GM12878 (cell line): ENCODE measurements at regions not wholly inside any gene's neighbourhood (a gene's known extent, or its start where the extent isn't known, plus 50 kb on each side); places are given as distances from the start of the nearest gene placed in this dataset.

ENCODE experiments used
- ATAC-seq: fragments of 200-7000 bp; cut with Tn5 transposase; 3 replicates; pipeline ENCODE4 v1.9.1; 2020; ENCODE audit warnings: mild to moderate bottlenecking, moderate library complexity
- BruUV-seq: library from RNA; stranded (reverse); fragments of 400-500 nt; replicated peaks from 2 replicates; lab custom pipeline; 2021; lab: Mats Ljungman, UMichigan
- CTCF ChIA-PET: fragments of 300-600 bp; sonication (Branson Sonifier 250); formaldehyde crosslinking; extraction: SDS; loops from one replicate; lab custom pipeline; 2021; ENCODE audit warnings: inconsistent platforms; lab: Yijun Ruan, JAX
- POLR2A ChIA-PET: fragments of 350-600 bp; formaldehyde crosslinking; extraction: SDS; loops from one replicate; lab custom pipeline; 2021; ENCODE audit warnings: inconsistent platforms; lab: Charles Lee
- RAD21 ChIA-PET: fragments of 300-600 bp; sonication (Branson Sonifier 250); formaldehyde crosslinking; loops from one replicate; lab custom pipeline; 2023; ENCODE audit warnings: antibody characterized with exemption; ENCODE audit not compliant: unreplicated experiment; lab: Charles Lee
- SMC1A ChIA-PET: fragments of 300-600 bp; sonication (Branson Sonifier 250); formaldehyde crosslinking; loops from one replicate; lab custom pipeline; 2023; ENCODE audit not compliant: unreplicated experiment, uncharacterized antibody; lab: Charles Lee
- DNase-seq: peaks from one replicate; pipeline ENCODE4 v3.0.0-alpha.2; 2011; ENCODE audit warnings: low read depth, low spot score
- FAIRE-seq: peaks from 3 replicates; lab custom pipeline; 2011; peaks lifted over from hg19 to GRCh38; lab: Jason Lieb, UNC
- H2AFZ ChIP-seq: 2 replicates; pipeline ENCODE4 v1.6.0; 2011; ENCODE audit warnings: low read depth, low read length, control low read depth; ENCODE audit not compliant: control insufficient read depth
- H3K27ac ChIP-seq: 2 replicates; pipeline ENCODE4 v1.5.1; 2011; ENCODE audit warnings: control low read depth; ENCODE audit not compliant: control insufficient read depth, insufficient read depth
- H3K27me3 ChIP-seq, 2 experiments: replicated peaks in 1 of 2; 2 replicates each; pipeline versions ENCODE4 v1.6.0 to v1.6.1; 2011; ENCODE audit warnings: low read length in 1 of 2; ENCODE audit not compliant: control insufficient read depth in 2 of 2, insufficient read depth in 2 of 2
- H3K36me3 ChIP-seq, 2 experiments: 2 replicates each; pipeline ENCODE4 v1.5.1; 2011; ENCODE audit warnings: low read length in 1 of 2; ENCODE audit not compliant: control insufficient read depth in 2 of 2, insufficient read depth in 2 of 2
- H3K4me1 ChIP-seq: 2 replicates; pipeline ENCODE4 v1.6.1; 2011; ENCODE audit warnings: mild to moderate bottlenecking, low read length, moderate library complexity, mixed read lengths; ENCODE audit not compliant: control insufficient read depth, insufficient read depth
- H3K4me2 ChIP-seq: 2 replicates; pipeline ENCODE4 v1.6.0; 2011; ENCODE audit warnings: control low read depth; ENCODE audit not compliant: control insufficient read depth, insufficient read depth
- H3K4me3 ChIP-seq: fragments of 200-600 bp; sonication (generic); 2 replicates; pipeline ENCODE4 v1.5.1; 2016
- H3K79me2 ChIP-seq: 2 replicates; pipeline ENCODE4 v1.6.0; 2011; ENCODE audit warnings: low read length; ENCODE audit not compliant: control insufficient read depth, insufficient read depth
- H3K9ac ChIP-seq: 2 replicates; pipeline ENCODE4 v1.8.0; 2011; ENCODE audit warnings: low read length, control low read depth, mixed read lengths; ENCODE audit not compliant: control insufficient read depth, insufficient read depth
- H3K9me3 ChIP-seq: replicated peaks from 3 replicates; pipeline ENCODE4 v1.5.1; 2011; ENCODE audit warnings: mild to moderate bottlenecking, low read length; ENCODE audit not compliant: control insufficient read depth, insufficient read depth
- H4K20me1 ChIP-seq: 2 replicates; pipeline ENCODE4 v1.6.0; 2011; ENCODE audit not compliant: control insufficient read depth, insufficient read depth
- ATF7 ChIP-seq: fragments of 450-650 bp; IDR thresholded peaks from 2 replicates; pipeline ENCODE4 v1.6.1; 2016; ENCODE audit warnings: low read depth, mild to moderate bottlenecking
- BMI1 ChIP-seq: fragments of 450-650 bp; IDR thresholded peaks from 2 replicates; pipeline ENCODE4 v1.6.1; 2016; ENCODE audit warnings: mild to moderate bottlenecking, moderate library complexity, borderline replicate concordance
- CBX5 ChIP-seq: sonication (generic); IDR thresholded peaks from 2 replicates; pipeline ENCODE4 v1.6.1; 2016; ENCODE audit warnings: low read depth, moderate library complexity, mild to moderate bottlenecking, inconsistent platforms
- EGR1 ChIP-seq, 2 experiments: IDR thresholded peaks; 1 replicate in 1 of 2; 2 replicates in 1 of 2; pipeline ENCODE4 v1.6.1; 2011 to 2012; ENCODE audit warnings: low read depth in 2 of 2, low read length in 2 of 2, borderline replicate concordance in 1 of 2, mild to moderate bottlenecking in 1 of 2, moderate library complexity in 1 of 2
- ELK1 ChIP-seq: IDR thresholded peaks from 2 replicates; pipeline ENCODE4 v1.6.1; 2012; ENCODE audit warnings: low read depth, low read length, improper control_type of control experiment
- GATAD2B ChIP-seq: fragments of 450-650 bp; conservative IDR thresholded peaks from 2 replicates; pipeline ENCODE4 v1.6.1; 2017; ENCODE audit warnings: low read depth, mild to moderate bottlenecking, moderate library complexity
- KAT2A ChIP-seq: conservative IDR thresholded peaks from 2 replicates; pipeline ENCODE4 v1.6.1; 2011; ENCODE audit warnings: low read depth, low read length; ENCODE audit not compliant: control insufficient read depth
- KLF5 ChIP-seq: fragments of 450-650 bp; IDR thresholded peaks from 2 replicates; pipeline ENCODE4 v1.6.1; 2014; ENCODE audit warnings: mild to moderate bottlenecking; ENCODE audit not compliant: partially characterized antibody
- LARP7 ChIP-seq: fragments of 450-650 bp; IDR thresholded peaks from 2 replicates; pipeline ENCODE4 v1.6.1; 2017; ENCODE audit warnings: mild to moderate bottlenecking
- MLLT1 ChIP-seq: fragments of 450-650 bp; IDR thresholded peaks from 2 replicates; pipeline ENCODE4 v1.6.1; 2016; ENCODE audit warnings: mild to moderate bottlenecking
- MTA2 ChIP-seq: fragments of 450-650 bp; IDR thresholded peaks from 2 replicates; pipeline ENCODE4 v1.6.1; 2016; ENCODE audit warnings: low read depth, mild to moderate bottlenecking, moderate library complexity
- POLR2AphosphoS5 ChIP-seq: IDR thresholded peaks from 2 replicates; pipeline ENCODE4 v1.6.1; 2011; ENCODE audit warnings: mild to moderate bottlenecking, low read length, inconsistent platforms
- SREBF2 ChIP-seq: IDR thresholded peaks from 2 replicates; pipeline ENCODE4 v1.6.1; 2012; ENCODE audit warnings: mild to moderate bottlenecking, low read length
- STAT3 ChIP-seq: IDR thresholded peaks from 2 replicates; pipeline ENCODE4 v1.6.1; 2011; ENCODE audit warnings: low read depth, low read length, improper control_type of control experiment
- TAF1 ChIP-seq: IDR thresholded peaks from 2 replicates; pipeline ENCODE4 v1.6.1; 2011; ENCODE audit warnings: mild to moderate bottlenecking, low read depth, low read length, borderline replicate concordance
- TCF3 ChIP-seq: IDR thresholded peaks from 2 replicates; pipeline ENCODE4 v1.6.1; 2012; ENCODE audit warnings: low read depth, mild to moderate bottlenecking, low read length, borderline replicate concordance; ENCODE audit not compliant: insufficient read depth
- WRNIP1 ChIP-seq: IDR thresholded peaks from 2 replicates; pipeline ENCODE4 v1.6.1; 2011; ENCODE audit warnings: low read depth, low read length, improper control_type of control experiment, borderline replicate concordance
- ZNF274 ChIP-seq: IDR thresholded peaks from one replicate; pipeline ENCODE4 v1.8.0; 2011; ENCODE audit not compliant: insufficient read length, insufficient read depth
- WGBS: methylation state at CpG from one replicate; pipeline ENCODE4 v1.1.6; 2016; ENCODE audit warnings: low lambda C conversion rate; ENCODE audit not compliant: insufficient replicate concordance, insufficient coverage; ENCODE audit errors: missing lambda C conversion rate; 5-methylcytosine and 5-hydroxymethylcytosine counted together
- in situ Hi-C: fragments of 300-500 bp; cut with MboI; formaldehyde crosslinking; loops from 9 replicates; pipeline ENCODE4 v1.14.3; 2018; ENCODE audit warnings: mixed read lengths
- intact Hi-C: fragments of 100-400 bp; cut with micrococcal nuclease; formaldehyde crosslinking; loops from one replicate; pipeline ENCODE4 v1.14.2; 2022; ENCODE audit not compliant: unreplicated experiment
- TF ChIP-seq, protein P1 (sequence below): fragments of 450-650 bp; IDR thresholded peaks from 2 replicates; pipeline ENCODE4 v1.6.1; 2018; ENCODE audit warnings: mild to moderate bottlenecking, low read depth, moderate library complexity; ENCODE audit not compliant: partially characterized antibody
- TF ChIP-seq, protein P2 (sequence below): IDR thresholded peaks from 2 replicates; pipeline ENCODE4 v1.6.1; 2012; ENCODE audit warnings: low read depth, low read length, improper control_type of control experiment

DNA sequence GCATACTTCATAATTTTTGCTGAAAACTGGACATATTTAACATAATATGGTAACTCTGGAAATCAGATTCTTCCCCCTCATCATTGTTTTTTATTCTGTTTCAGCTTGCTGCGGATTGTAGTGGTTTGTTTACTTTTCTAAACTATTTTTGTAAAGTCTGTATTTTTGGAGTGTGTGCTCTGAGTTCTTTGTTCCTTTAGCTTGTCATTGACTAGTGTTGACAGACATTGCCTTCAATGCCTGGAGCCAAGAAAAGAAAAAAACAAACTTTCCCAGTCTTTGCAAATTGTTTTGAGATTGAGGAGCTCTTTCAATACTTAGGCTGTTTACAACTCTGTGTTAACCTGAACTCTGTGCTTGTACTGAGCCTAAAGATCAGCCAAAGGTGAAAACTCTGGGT lies 137.3 kb upstream of the CEP126 start:
- H3K79me2 ChIP-seq: no peaks in the 10 kb centered on the region
- no TSS peak for BruUV-seq
- TF ChIP-seq POLR2AphosphoS5 (no peak), MTA2 (no peak), ATF7 (no peak), KAT2A (no peak), SREBF2 (no peak), TAF1 (no peak), CBX5 (no peak), ELK1 (no peak), BMI1 (no peak), LARP7 (no peak), KLF5 (no peak), EGR1 (IDR thresholded peaks at IDR 0.05; ENCODE audit: borderline replicate concordance in 1 of 2, low read depth in 2 of 2, low read length in 2 of 2) (no peak), GATAD2B (no peak), STAT3 (no peak), WRNIP1 (no peak), TCF3 (no peak), ZNF274 (no peak), MLLT1 (no peak)
- TF ChIP-seq, protein P1, sequence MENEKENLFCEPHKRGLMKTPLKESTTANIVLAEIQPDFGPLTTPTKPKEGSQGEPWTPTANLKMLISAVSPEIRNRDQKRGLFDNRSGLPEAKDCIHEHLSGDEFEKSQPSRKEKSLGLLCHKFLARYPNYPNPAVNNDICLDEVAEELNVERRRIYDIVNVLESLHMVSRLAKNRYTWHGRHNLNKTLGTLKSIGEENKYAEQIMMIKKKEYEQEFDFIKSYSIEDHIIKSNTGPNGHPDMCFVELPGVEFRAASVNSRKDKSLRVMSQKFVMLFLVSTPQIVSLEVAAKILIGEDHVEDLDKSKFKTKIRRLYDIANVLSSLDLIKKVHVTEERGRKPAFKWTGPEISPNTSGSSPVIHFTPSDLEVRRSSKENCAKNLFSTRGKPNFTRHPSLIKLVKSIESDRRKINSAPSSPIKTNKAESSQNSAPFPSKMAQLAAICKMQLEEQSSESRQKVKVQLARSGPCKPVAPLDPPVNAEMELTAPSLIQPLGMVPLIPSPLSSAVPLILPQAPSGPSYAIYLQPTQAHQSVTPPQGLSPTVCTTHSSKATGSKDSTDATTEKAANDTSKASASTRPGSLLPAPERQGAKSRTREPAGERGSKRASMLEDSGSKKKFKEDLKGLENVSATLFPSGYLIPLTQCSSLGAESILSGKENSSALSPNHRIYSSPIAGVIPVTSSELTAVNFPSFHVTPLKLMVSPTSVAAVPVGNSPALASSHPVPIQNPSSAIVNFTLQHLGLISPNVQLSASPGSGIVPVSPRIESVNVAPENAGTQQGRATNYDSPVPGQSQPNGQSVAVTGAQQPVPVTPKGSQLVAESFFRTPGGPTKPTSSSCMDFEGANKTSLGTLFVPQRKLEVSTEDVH: no peak
- TF ChIP-seq, protein P2, sequence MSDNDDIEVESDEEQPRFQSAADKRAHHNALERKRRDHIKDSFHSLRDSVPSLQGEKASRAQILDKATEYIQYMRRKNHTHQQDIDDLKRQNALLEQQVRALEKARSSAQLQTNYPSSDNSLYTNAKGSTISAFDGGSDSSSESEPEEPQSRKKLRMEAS: no peak
- TF ChIP-seq, all 136 proteins: peak for 0
- ATAC-seq (no peak), FAIRE-seq (no peak), DNase-seq (no peak)
- RAD21 ChIA-PET: no interaction called here
- H3K9me3 ChIP-seq: no peaks in the 10 kb centered on the region; the same call in 2 of the 3 replicates
- H3K4me1 ChIP-seq: no peaks in the 10 kb centered on the region
- H3K4me2 ChIP-seq: no peak overlapping the region
- no peak overlapping the region for H3K4me3 ChIP-seq
- 15% methylated on average over 1 of the region's 1 CpG for WGBS
- POLR2A ChIA-PET: no interaction called here
- intact Hi-C loops (no loop called here), in situ Hi-C loops (no loop called here)
- no peaks in the 10 kb centered on the region for H3K27me3 ChIP-seq
- H4K20me1 ChIP-seq: no peaks in the 10 kb centered on the region
- SMC1A ChIA-PET: no interaction called here
- CTCF ChIA-PET: no interaction called here
- no peaks in the 10 kb centered on the region for H3K36me3 ChIP-seq
- H2AFZ ChIP-seq: no peak overlapping the region
- no peak overlapping the region for H3K9ac ChIP-seq
- H3K27ac ChIP-seq: no peak overlapping the region
